ENCODE measurements at regions not wholly inside any gene's neighbourhood (a gene's known extent, or its start where the extent isn't known, plus 50 kb on each side); places are given as distances from the start of the nearest gene placed in this dataset.
"Not testable (repeated sequence)": the region's sequence is repeated elsewhere in the genome, so short reads cannot be mapped to it uniquely, and the experiment has no call there.

GRCh38 chr4:158407961-158408360 is 113.7 kb upstream of the RXFP1 start:
- FAIRE-seq; POLR2A ChIA-PET; H3K9me1 ChIP-seq (ENCODE audit: control insufficient read depth, insufficient read depth, low read length); DNase-seq (ENCODE audit: extremely low read depth in 1 of 4, low spot score in 3 of 4); H3K27ac ChIP-seq (ENCODE audit: extremely low read depth, low read depth, low read length); H3K27me3 ChIP-seq (ENCODE audit: control insufficient read depth in 2 of 2, insufficient read depth in 2 of 2, low read length in 2 of 2); CTCF ChIA-PET (ENCODE audit: low intra/inter-chr PET ratio); H3K9ac ChIP-seq (ENCODE audit: insufficient read depth in 1 of 2, low read depth in 2 of 2, low read length in 2 of 2); H3K4me3 ChIP-seq; in situ Hi-C loops (cut with MboI); H3K9me3 ChIP-seq (replicated peaks; ENCODE audit: control insufficient read depth, insufficient read depth, low read depth, low read length); H3K36me3 ChIP-seq (ENCODE audit: control insufficient read depth, insufficient read depth, low read length); H3K79me2 ChIP-seq (ENCODE audit: control insufficient read depth, insufficient read depth, low read length); H4K20me1 ChIP-seq (replicated peaks; ENCODE audit: control insufficient read depth, insufficient read depth, low read length); H3K4me1 ChIP-seq (replicated peaks in 1 of 2; ENCODE audit: control insufficient read depth in 2 of 2, insufficient read depth in 2 of 2, low read length in 2 of 2); H3K4me2 ChIP-seq (ENCODE audit: insufficient read depth, low read length): not testable (repeated sequence)
- peak; percentile 48; the same call in 2 of the 3 replicates for ATAC-seq
- intact Hi-C loops (cut with micrococcal nuclease), result loop anchor here (10.0 kb wide), 1 partner anchor 143 kb away; no protein-coding TSS in a partner anchor
- TF ChIP-seq POLR2G (IDR thresholded peaks at IDR 0.05; ENCODE audit: low read depth, low read length), result 0 out of 2 replicates have a peak, but pooled peaks have one; percentile 16
- 15% methylated on average over 7 of the region's 29 CpGs for WGBS (ENCODE audit: insufficient coverage, low coverage, missing lambda C conversion rate)
- TSS peak; percentile 47 for BruUV-seq (replicated peaks)
- 0 out of 2 replicates have a peak overlapping the region, but pooled peaks have one; percentile 12 for H2AFZ ChIP-seq (ENCODE audit: low read depth, low read length)

GRCh38 chr4:158410272-158410671 is 111.4 kb upstream of the RXFP1 start:
- H3K36me3 ChIP-seq (ENCODE audit: control insufficient read depth, insufficient read depth, low read length), result no peaks in the 10 kb centered on the region
- H3K9ac ChIP-seq (ENCODE audit: insufficient read depth in 1 of 2, low read depth in 2 of 2, low read length in 2 of 2), result no peak overlapping the region
- H3K9me3 ChIP-seq (replicated peaks; ENCODE audit: control insufficient read depth, insufficient read depth, low read depth, low read length), result no peaks in the 10 kb centered on the region
- in situ Hi-C loops (cut with MboI), result no loop called here
- peaks cover 0 to 5% of the 10 kb centered on the region in 2 experiments; a peak in 1 of 5 replicates for H3K4me1 ChIP-seq (replicated peaks in 1 of 2; ENCODE audit: control insufficient read depth in 2 of 2, insufficient read depth in 2 of 2, low read length in 2 of 2)
- 4% methylated on average over 3 of the region's 3 CpGs for WGBS (ENCODE audit: insufficient coverage, low coverage, missing lambda C conversion rate)
- no peak for FAIRE-seq
- no peak overlapping the region for H3K4me3 ChIP-seq
- intact Hi-C loops (cut with micrococcal nuclease), result loop anchor here (1.0 kb wide), 1 partner anchor 215 kb away; no protein-coding TSS in a partner anchor
- H3K27me3 ChIP-seq (ENCODE audit: control insufficient read depth in 2 of 2, insufficient read depth in 2 of 2, low read length in 2 of 2), result no peaks in the 10 kb centered on the region
- BruUV-seq (replicated peaks), result no TSS peak
- ChIA-PET CTCF (ENCODE audit: low intra/inter-chr PET ratio) (interaction anchor here (0.6 to 1.1 kb wide), 2 partner anchors 215 to 490 kb away, joined by 4 to 6 read pairs; no protein-coding TSS in a partner anchor), POLR2A (interaction anchor here (0.6 to 0.7 kb wide), 2 partner anchors 9 to 154 kb away, joined by 3 read pairs; no protein-coding TSS in a partner anchor)
- ATAC-seq, result peak; percentile 67
- no peaks in the 10 kb centered on the region for H3K79me2 ChIP-seq (ENCODE audit: control insufficient read depth, insufficient read depth, low read length)
- no peak overlapping the region for H2AFZ ChIP-seq (ENCODE audit: low read depth, low read length)
- H3K4me2 ChIP-seq (ENCODE audit: insufficient read depth, low read length), result no peak overlapping the region
- H3K27ac ChIP-seq (ENCODE audit: extremely low read depth, low read depth, low read length), result no peak overlapping the region
- H4K20me1 ChIP-seq (replicated peaks; ENCODE audit: control insufficient read depth, insufficient read depth, low read length), result no peaks in the 10 kb centered on the region
- no peaks in the 10 kb centered on the region for H3K9me1 ChIP-seq (ENCODE audit: control insufficient read depth, insufficient read depth, low read length)
- peak in 1 of 4 experiments; percentile 13 for DNase-seq (ENCODE audit: extremely low read depth in 1 of 4, low spot score in 3 of 4)
- TF ChIP-seq ZHX1 (conservative IDR thresholded peaks at IDR 0.05; ENCODE audit: low read length) (no peak), FOSL1 (tag; conservative IDR thresholded peaks at IDR 0.05) (no peak), TAL1 (IDR thresholded peaks at IDR 0.05) (no peak), TGIF2 (CRISPR knock-in tag; IDR thresholded peaks at IDR 0.05) (no peak), ZNF217 (CRISPR knock-in tag; IDR thresholded peaks at IDR 0.05) (no peak)
